Islet of Langerhans (tissue), 1 donor: ENCODE measurements at regions not wholly inside any gene's neighbourhood (a gene's known extent, or its start where the extent isn't known, plus 50 kb on each side); places are given as distances from the start of the nearest gene placed in this dataset.

Source experiments
- FAIRE-seq: peaks from one replicate; lab custom pipeline; 2011; peaks lifted over from hg19 to GRCh38; lab: Jason Lieb, UNC

GRCh38 chr19:28201462-28201943 is 1011.4 kb downstream of the UQCRFS1 start:
- no peak for FAIRE-seq

GRCh38 chr19:28199323-28199722 is 1013.6 kb downstream of the UQCRFS1 start:
- no peak for FAIRE-seq

DNA sequence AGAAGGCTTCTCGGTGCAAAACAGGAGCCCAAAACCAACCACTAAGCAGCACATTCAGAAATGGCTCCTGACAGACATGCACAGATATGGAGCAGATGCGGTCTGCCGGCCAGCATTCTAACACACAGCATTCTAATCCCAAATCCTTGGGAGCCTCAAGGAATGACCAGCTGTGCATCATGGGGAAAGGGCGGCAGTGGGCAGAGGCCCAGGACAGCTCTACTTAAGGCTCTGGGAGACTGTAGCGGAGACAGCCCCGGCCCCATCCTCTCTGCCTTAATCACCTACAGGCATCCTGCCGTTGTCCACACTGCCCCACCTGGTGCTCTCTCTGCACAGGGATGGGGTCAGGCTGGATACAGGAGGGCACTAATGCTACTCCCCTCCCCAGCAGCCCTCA is 1016.0 kb downstream of the UQCRFS1 start:
- no peak for FAIRE-seq

GRCh38 chr19:28196101-28196500 is 1016.9 kb downstream of the UQCRFS1 start:
- no peak for FAIRE-seq

GRCh38 chr19:28185646-28186045 is 1027.3 kb downstream of the UQCRFS1 start:
- no peak for FAIRE-seq

- no peak for FAIRE-seq
Observed at GRCh38 chr19:28184997-28185396, 1028.0 kb downstream of the UQCRFS1 start.

GRCh38 chr19:28176193-28176592 is 1036.8 kb downstream of the UQCRFS1 start:
- FAIRE-seq, result no peak

- no peak for FAIRE-seq
Observed at GRCh38 chr19:28171983-28172382, 1041.0 kb downstream of the UQCRFS1 start.

DNA sequence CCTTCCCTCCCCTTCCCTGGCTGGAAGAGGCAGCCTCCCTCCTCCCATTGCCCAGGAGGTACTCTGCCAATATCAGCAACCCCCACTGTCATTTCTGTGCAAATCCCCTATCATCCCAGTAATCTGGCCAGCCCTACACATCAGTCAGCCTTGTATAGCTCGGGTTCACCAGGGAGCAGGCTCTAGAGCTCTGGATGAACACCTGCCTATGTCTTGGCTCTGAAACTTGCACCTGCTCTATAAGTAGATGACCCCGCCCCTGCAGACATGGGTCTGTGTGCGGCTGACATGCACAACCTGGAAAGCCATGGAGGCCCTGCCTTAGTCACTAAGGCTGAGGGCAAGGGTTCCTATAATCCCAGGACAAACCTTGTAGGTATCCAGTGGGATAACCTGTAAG is 1042.9 kb downstream of the UQCRFS1 start:
- FAIRE-seq, result no peak

DNA sequence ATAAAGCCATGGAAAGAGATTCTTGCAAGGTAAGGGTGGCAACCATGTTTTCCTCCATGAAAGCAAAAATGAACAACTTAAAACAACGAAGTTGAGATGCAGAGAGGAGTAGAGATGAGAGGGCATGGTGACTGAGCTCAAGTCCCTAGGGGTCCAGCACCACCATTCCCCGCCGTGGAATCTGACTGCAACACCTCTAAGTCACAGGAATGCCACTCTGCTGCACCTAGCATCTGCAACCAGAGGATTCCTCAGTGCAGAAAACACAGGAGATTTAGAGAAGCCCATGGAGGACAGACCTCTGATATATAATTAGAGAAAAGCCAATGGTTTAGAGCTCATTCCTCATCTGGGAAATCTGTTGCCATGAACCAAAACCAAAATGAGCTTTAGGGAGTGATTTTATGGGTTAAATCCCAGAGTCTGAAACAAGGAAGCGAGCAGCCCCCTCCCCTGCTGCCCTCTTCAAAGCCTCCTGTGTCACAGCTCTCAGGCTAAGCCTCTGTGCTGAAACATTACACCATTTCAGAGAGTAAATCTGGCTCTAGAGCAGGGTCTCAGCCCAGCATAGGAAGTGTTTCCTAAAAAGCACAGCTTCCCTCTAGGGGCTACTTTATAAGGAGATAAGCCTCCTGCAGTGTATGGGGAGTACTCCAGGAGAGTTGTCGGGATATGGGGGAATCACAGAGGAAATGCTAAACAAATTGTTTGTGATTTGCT is 1043.6 kb downstream of the UQCRFS1 start:
- FAIRE-seq, result no peak

DNA sequence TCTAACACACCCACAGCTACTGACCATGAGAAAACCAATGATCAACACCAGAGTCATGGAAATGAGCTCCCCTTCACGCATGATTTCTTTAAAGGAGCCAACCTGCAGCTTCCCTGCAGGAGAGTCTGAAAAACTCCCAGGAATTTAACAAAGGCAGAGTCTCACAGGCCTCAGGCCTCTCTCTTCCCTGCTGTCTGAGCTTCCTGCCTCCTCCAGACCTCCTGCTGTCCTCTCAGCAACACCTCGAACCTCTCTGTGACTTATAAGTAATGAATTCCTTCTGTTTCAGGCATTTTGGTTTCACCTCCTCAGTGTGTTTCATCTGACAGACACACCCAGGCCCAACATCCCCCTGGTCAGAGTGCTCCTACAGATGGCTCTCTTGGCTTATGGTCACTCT is 1044.4 kb downstream of the UQCRFS1 start:
- no peak for FAIRE-seq

- FAIRE-seq, result no peak
Observed at GRCh38 chr19:28166025-28166424, 1046.9 kb downstream of the UQCRFS1 start.

- no peak for FAIRE-seq
Observed at GRCh38 chr19:28164214-28164613, 1048.7 kb downstream of the UQCRFS1 start.

DNA sequence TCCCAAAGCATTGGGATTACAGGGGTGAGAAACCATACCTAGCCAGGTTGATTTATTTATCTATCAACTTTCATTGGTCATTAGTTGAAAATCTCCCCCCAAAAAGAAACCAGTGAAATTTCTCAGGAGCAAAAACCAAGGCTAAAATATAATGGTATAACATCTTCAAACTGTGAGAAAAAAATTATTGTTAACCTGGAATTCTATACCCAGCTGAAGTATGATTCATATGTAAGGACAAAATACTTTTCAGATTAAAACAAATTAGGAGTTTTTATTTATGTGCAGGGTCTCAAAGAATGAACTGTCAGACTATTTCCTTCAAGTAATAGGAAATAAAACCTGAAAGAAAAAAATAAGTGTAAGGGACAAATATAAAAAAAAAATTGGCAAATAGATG is 1053.9 kb downstream of the UQCRFS1 start:
- no peak for FAIRE-seq

GRCh38 chr19:28155265-28155664 is 1057.7 kb downstream of the UQCRFS1 start:
- no peak for FAIRE-seq

- FAIRE-seq, result no peak
Observed at GRCh38 chr19:28154077-28154476, 1058.9 kb downstream of the UQCRFS1 start.

DNA sequence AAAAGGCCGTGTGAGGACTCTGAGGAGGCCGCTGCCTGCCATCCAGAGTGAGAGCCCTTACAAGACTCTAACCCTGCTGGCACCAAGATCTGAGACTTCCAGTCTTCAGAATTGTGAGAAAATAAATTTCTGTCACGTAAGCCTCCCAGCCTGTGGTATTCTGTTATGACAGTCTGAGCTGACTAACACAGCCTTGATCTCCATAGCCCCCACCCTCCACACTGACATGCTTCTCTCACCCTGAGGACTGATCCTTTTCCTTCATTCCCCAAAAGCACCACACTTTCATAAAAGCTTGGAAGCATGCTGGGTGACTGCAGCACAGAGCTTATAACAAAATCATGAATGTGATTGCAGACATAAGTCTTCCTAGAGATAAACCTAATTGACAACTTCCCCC is 1059.8 kb downstream of the UQCRFS1 start:
- no peak for FAIRE-seq

DNA sequence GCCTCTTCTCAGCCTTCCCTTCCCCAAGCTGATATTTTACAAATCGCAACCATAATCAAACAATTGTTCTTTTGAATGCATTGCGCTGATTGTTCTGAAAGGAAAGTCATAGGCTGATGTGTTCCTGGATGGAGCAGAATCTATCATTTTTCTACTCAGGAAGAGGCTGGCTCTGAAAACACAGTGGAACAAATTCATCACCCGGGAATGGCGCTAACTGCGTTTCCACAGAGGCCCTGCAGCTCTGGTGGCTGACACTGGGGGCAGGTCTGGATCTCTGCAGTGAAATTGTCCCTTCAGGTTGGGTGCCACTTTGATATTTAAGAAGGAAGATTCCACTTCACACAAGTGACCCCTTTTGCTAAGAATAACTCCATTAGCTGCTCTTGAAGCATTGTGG is 1060.8 kb downstream of the UQCRFS1 start:
- FAIRE-seq, result no peak

GRCh38 chr19:28150129-28150528 is 1062.8 kb downstream of the UQCRFS1 start:
- FAIRE-seq, result no peak

- FAIRE-seq, result no peak
Observed at GRCh38 chr19:28148554-28148953, 1064.4 kb downstream of the UQCRFS1 start.

- FAIRE-seq, result no peak
Observed at GRCh38 chr19:28142258-28142657, 1070.7 kb downstream of the UQCRFS1 start.

DNA sequence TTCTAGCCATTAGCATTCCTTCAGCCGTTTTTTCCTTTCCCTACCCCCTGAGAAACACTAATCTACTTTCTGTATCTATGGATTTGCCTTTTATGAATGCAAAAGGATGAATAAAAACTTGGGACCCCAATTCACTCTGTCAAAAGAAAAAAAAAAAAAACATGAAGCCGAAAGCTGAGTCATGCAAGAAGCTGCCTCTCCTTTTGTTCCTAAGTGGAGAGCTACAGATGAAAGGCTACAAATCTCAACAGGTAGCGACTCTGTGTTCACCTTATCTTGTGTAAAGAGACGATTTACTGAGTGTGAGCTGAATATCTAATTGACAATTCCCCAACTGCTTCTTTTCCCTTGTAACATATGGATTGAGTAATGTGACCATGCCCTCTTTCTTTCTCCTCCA is 1072.8 kb downstream of the UQCRFS1 start:
- FAIRE-seq, result no peak

GRCh38 chr19:28137772-28138171 is 1075.2 kb downstream of the UQCRFS1 start:
- FAIRE-seq, result no peak

DNA sequence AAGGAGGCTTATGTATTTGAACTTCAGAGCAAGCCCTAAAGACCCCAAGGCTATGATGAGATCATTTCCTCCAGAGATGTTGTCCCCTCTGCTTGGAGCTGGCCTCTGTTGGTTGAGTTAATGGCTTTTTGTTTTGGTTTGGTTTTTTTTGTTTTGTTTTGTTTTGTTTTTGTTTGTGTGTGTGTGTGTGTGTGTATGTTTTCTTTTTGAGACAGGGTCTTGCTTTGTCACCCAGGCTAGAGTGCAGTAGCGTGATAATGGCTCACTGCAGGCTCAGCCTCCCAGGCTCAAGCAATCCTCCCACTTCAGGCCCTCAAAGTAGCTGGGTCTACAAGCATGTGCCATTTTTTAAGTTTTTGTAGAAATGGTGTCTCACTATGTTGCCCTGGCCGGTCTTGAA is 1076.2 kb downstream of the UQCRFS1 start:
- no peak for FAIRE-seq

DNA sequence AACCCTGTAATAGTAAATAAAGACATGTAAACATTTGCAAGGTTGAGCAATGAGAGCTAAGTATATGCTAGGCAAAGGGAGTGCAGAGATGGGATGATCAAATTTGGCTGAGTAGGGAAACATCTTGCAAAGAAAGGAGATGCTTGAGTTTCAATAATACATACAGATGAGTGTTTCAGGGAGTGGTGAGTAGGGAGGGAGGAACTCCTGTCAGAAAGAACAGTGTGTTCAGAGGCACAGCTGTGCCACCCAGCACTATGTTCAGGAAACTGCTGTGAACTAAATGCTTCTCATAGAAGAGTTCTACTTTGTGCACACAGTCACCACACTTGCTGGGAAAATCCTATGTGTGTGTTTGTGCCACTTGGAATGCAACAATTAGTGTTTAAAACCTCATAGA is 1077.1 kb downstream of the UQCRFS1 start:
- FAIRE-seq, result no peak
